HG03342 (cell line): ENCODE measurements at regions not wholly inside any gene's neighbourhood (a gene's known extent, or its start where the extent isn't known, plus 50 kb on each side); places are given as distances from the start of the nearest gene placed in this dataset.

Source experiments
- ATAC-seq: cut with Tn5 transposase; IDR thresholded peaks from one replicate; pipeline ENCODE4 v1.9.1; 2021; ENCODE audit warnings: mild to moderate bottlenecking, moderate library complexity; ENCODE audit not compliant: unreplicated experiment

DNA sequence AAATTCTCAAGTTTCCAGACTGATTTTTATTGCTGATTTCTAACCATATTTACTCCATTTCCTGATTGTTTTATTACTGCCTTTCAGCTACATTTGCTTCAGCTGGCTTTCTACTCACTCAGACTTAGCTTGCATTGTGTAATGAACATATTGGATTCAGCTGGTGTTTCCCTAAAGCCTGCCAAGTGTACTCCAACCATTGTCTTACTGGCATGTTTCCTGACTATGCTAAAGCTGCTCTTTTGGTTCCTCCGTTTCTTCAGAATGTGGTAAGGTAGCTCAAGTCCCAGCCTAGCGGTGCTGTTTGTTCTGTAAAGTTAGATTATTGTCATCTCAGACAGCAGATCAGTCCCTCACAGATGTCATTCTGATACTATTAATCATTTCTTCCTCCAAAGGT, 53.1 kb upstream of the GLRA2 start:
- no peak for ATAC-seq

- ATAC-seq, result no peak
Measured at GRCh38 chrX:14449773-14450172, 79.6 kb upstream of the GLRA2 start.

DNA sequence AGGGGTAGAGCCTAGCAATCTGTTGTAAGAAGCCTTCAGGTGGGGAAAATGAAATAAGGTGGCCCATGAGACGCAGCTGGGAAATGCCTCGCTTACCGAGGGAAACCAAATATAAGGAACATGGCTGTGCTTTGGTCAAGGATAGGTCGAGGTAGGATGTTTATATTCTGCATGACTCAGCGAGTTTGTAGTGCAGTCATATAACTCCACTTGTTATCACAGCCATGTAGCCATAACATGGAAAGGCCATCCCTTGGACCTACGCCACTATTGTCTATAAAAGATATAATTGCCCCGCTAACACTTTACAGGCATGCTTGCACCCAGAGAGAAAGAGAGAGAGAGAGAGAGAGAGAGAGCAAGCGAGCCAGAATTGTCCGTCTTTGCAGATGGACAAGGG, 80.9 kb upstream of the GLRA2 start:
- ATAC-seq, result no peak

DNA sequence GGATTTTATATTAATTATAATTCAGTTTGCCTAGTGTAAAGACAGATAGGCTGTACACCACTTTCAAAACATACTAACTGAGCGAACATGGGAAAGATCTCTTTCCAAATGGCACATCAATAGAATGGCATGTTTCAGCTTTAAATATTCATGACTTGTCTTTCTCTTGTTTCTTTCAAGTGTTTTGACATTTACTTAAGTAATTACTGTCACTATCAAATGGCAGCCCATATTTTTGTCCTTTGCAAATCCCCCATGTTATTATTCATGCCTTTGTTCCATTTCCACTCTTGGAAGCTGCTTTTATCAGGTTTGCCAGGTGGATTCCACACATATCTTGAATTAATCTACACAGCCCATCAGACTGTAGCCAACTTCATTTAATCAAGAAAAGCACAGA, 89.2 kb upstream of the GLRA2 start:
- ATAC-seq, result no peak

DNA sequence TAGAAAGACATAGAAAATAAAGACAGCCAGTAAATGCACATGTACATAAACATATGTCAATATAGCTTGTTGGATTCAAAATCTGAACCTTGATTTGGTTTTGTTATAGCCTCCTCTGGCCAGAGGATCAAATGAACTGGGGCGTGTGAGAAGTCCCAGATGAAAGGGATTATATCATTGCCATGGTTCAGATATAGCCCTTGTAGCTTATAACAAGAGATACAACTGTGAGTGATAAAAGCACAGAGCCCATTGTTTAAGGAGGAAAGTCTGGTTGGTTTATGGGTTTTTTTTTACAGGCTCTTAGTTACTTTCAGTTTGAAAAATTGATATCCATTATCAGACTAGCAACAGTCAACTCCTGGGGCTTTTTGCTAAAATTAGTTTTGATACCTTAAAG, 101.7 kb upstream of the GLRA2 start:
- no peak for ATAC-seq

DNA sequence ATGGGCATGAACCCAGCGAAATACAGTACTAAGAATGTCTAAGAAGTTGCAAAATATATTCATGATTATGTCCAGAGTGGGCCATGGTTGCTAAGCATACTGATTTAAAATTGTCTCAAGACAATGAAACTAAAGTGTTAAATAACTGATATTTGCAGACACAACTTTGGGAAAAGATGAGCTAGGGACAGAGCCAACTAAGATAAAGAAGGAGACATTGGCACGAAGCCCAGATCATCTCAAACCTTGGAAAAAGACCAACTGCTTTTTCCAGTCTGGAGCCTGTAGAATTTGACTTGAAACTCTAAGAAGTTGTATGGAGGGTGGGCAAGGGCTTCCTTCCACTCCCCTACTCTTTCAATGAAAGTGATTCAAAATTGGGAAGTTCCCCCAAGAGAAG, 108.5 kb upstream of the GLRA2 start:
- ATAC-seq, result no peak

DNA sequence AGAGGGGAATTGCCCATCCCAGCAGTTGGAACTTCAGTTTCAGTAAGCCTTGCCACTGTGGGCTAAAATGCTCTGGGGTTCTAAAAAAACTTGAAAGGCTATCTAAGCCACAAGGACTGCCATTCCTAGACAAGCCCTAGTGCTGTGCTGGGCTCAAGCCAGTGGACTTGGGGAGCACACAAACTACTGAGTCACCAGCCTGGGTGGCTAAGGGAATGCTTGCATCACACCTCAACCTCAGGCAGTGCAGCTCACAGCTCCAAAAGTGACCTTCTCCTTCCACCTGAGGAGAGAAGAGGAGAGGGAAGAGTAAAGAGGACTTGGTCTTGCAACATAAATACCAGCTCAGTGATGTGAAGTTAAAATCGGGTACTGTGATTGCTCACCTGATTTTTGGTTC, 116.7 kb upstream of the GLRA2 start:
- ATAC-seq, result no peak

DNA sequence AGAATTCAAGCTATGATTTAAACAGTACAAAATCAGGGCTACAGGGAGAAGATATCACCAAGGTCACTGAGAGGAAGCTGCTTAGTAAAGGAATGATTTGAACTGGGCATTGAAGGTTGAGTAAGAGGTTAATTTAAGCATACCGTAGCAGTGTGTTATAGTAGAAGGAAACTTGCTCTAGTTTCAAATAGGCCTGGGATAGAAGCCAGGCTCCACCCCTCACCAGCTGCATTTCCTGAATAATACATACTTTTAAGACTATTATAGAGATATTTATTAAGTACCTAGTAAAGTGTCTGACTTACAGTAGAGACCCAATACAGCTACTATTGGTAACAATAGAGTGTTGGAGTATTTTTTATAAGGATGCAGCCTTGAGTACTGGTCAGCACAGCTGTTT, 118.0 kb upstream of the GLRA2 start:
- ATAC-seq, result no peak

- ATAC-seq, result no peak
Measured at GRCh38 chrX:14409341-14409740, 120.0 kb upstream of the GLRA2 start.

DNA sequence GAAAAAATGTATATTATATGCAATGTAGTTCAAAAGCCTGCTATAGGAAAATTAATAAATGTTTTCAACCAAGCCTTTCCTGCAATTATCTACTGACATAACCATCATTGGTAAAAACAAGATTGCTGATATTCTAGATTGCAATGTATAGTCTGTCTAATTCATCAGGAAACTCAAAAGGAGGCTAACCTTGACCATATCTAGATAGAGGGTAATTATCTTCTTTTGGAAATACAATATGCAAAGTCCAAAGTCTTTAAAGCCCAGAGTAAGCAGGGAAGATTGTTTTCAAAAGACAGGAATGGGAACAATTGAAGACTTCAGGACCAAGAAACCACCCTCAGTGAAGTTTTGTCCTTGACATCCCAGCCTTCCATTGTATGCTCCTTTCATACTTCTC, 123.1 kb upstream of the GLRA2 start:
- ATAC-seq, result no peak

DNA sequence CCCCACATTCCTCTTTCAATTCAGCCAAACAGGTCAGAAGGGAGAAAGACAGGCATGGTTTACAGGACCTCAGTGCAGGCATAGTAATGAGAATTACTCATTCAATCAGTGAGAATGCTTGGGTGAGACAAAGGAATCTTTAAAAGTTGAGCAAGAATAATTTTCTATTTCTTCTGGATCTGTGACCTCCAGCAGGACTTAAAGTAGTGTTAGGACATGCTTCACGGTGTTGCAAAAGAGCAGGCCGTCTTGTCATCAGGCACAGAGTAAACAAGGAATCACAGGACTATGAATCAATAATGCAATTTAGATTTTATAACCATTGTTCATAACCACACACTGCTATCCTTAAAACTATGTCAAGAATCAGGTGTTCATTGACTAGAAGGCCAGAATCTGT, 130.6 kb upstream of the GLRA2 start:
- ATAC-seq, result no peak

DNA sequence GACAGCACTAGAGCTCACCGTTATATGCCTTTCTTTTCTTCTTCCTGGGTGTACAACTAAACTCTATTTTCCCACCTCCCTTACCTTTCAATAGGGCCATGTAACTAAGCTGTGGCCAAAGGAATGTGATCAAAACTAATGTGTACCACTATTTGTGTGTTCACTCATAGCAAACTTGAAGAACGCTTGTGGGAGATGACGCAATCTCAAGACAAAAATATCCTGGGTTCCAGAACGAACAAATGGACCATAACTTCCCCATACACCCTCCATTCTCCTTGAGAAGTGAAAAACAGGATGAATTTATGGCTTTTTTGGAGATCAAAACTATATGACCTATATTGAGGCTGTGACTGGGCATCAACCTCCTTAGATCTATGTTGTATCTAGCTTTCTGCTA, 139.7 kb upstream of the GLRA2 start:
- no peak for ATAC-seq

GRCh38 chrX:14386981-14387380, 142.4 kb upstream of the GLRA2 start:
- no peak for ATAC-seq

DNA sequence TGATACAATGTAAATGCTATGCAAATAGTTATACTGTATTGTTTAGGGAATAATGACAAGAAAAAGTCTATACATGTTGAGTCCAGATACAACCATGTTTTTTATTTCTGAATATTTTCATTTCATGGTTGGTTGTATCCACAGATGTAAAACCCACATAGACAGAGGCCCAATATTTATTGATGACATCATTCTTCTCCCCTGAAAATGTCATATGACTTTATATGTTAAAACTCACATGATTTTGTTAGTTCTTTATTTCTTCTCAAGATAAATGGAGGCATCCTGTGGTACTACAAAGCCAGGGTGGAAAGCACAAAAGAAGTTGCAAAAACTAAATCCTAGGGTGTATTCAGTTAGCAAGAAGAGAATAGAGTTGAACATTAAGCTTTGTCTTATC, 149.3 kb upstream of the GLRA2 start:
- ATAC-seq, result no peak

GRCh38 chrX:14377427-14377826, 151.9 kb upstream of the GLRA2 start:
- ATAC-seq, result no peak

GRCh38 chrX:14363728-14364127, 165.6 kb upstream of the GLRA2 start:
- ATAC-seq, result no peak

GRCh38 chrX:14362721-14363120, 166.6 kb upstream of the GLRA2 start:
- no peak for ATAC-seq

GRCh38 chrX:14361435-14361834, 167.9 kb upstream of the GLRA2 start:
- ATAC-seq, result no peak

DNA sequence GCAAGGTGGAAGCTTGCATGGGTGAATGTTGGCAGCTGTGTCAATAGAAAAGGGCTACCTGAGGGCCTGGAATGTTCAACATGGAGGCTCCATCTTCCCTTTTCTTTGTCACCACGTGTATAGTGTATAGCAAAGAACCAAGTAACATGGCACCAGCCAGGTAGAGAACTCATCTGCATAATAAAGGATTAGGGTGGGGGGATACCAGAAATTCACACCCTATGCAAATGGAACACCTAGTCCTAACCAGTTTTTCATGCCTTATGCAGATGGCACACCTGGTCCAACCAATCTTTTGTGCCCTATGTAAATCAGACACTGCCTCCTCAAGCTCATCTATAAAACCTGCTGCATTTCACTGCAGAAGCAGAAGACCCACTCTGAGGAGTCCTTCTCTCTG, 169.6 kb upstream of the GLRA2 start:
- no peak for ATAC-seq

DNA sequence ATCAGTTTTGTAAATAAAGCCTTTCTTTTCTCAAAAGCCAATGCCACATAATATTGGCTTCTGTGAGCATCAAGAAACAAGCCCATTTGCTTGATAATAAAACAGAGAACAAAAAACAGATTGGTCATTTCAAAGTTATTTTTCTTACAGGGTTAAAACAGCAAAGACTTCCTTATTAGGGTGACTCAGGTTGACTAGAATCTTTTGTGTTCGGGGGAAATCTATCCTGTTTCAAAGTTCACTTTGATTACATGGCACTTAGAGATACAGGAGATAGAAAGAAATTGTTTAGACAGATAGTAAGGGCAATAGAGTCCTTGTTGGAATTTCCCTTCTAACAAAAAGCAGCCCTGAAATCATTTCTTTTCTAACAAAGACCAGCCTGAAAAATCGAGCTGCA, 170.0 kb upstream of the GLRA2 start:
- ATAC-seq, result no peak

- ATAC-seq, result no peak
Measured at GRCh38 chrX:14357314-14357713, 172.0 kb upstream of the GLRA2 start.

GRCh38 chrX:14356401-14356800, 172.9 kb upstream of the GLRA2 start:
- ATAC-seq, result no peak

GRCh38 chrX:14355556-14355955, 173.8 kb upstream of the GLRA2 start:
- no peak for ATAC-seq

- no peak for ATAC-seq
Measured at GRCh38 chrX:14354521-14354920, 174.8 kb upstream of the GLRA2 start.
